ENCODE measurements at regions not wholly inside any gene's neighbourhood (a gene's known extent, or its start where the extent isn't known, plus 50 kb on each side); places are given as distances from the start of the nearest gene placed in this dataset.

GRCh38 chr9:90054810-90055209 is 450.0 kb downstream of the GADD45G start:
- H3K27me3 ChIP-seq (ENCODE audit: control insufficient read depth in 1 of 2, insufficient read depth in 2 of 2, low read length in 1 of 2), result no peaks in the 10 kb centered on the region
- ATAC-seq (ENCODE audit: low FRiP score) (no peak), DNase-seq (no peak)
- no peaks in the 10 kb centered on the region for H3K36me3 ChIP-seq (ENCODE audit: control insufficient read depth in 1 of 2, insufficient read depth in 2 of 2, low read length in 1 of 2)
- intact Hi-C loops (cut with DNase I), result no loop called here
- no peak overlapping the region for H3K4me3 ChIP-seq (ENCODE audit: low read length in 2 of 2)
- H3K9me3 ChIP-seq (ENCODE audit: control insufficient read depth, low read length), result no peaks in the 10 kb centered on the region
- no peak overlapping the region for H3K27ac ChIP-seq (ENCODE audit: low read depth in 1 of 2, low read length in 2 of 2)
- no peaks in the 10 kb centered on the region for H3K4me1 ChIP-seq (ENCODE audit: control insufficient read depth in 1 of 2, insufficient read depth in 2 of 2, low read length in 2 of 2)

- Histone ChIP-seq H3K36me3 (ENCODE audit: control insufficient read depth in 1 of 2, insufficient read depth in 2 of 2, low read length in 1 of 2) (no peaks in the 10 kb centered on the region), H3K4me1 (ENCODE audit: control insufficient read depth in 1 of 2, insufficient read depth in 2 of 2, low read length in 2 of 2) (no peaks in the 10 kb centered on the region), H3K9me3 (ENCODE audit: control insufficient read depth, low read length) (no peaks in the 10 kb centered on the region), H3K4me3 (ENCODE audit: low read length in 2 of 2) (no peak overlapping the region), H3K27ac (ENCODE audit: low read depth in 1 of 2, low read length in 2 of 2) (no peak overlapping the region), H3K27me3 (ENCODE audit: control insufficient read depth in 1 of 2, insufficient read depth in 2 of 2, low read length in 1 of 2) (no peaks in the 10 kb centered on the region)
- ATAC-seq (ENCODE audit: low FRiP score) (no peak), DNase-seq (no peak)
- 97 to 98% methylated on average over 3 of the region's 3 CpGs for WGBS, 2 donors
- intact Hi-C loops (cut with DNase I), result no loop called here
These were observed 450.4 kb downstream of the GADD45G start for GRCh38 chr9:90055226-90055625.

GRCh38 chr9:90057361-90057760 is 452.5 kb downstream of the GADD45G start:
- Histone ChIP-seq H3K27me3 (ENCODE audit: control insufficient read depth in 1 of 2, insufficient read depth in 2 of 2, low read length in 1 of 2) (no peaks in the 10 kb centered on the region), H3K27ac (ENCODE audit: low read depth in 1 of 2, low read length in 2 of 2) (no peak overlapping the region), H3K4me1 (ENCODE audit: control insufficient read depth in 1 of 2, insufficient read depth in 2 of 2, low read length in 2 of 2) (no peaks in the 10 kb centered on the region), H3K36me3 (ENCODE audit: control insufficient read depth in 1 of 2, insufficient read depth in 2 of 2, low read length in 1 of 2) (no peaks in the 10 kb centered on the region), H3K9me3 (ENCODE audit: control insufficient read depth, low read length) (no peaks in the 10 kb centered on the region), H3K4me3 (ENCODE audit: low read length in 2 of 2) (no peak overlapping the region)
- no peak for ATAC-seq (ENCODE audit: low FRiP score)
- WGBS, 2 donors, result 95 to 96% methylated on average over 3 of the region's 3 CpGs
- intact Hi-C loops (cut with DNase I), result no loop called here
- DNase-seq, result no peak

GRCh38 chr9:90058182-90058763 is 453.5 kb downstream of the GADD45G start:
- no peak overlapping the region for H3K27ac ChIP-seq (ENCODE audit: low read depth in 1 of 2, low read length in 2 of 2)
- no peaks in the 10 kb centered on the region for H3K27me3 ChIP-seq (ENCODE audit: control insufficient read depth in 1 of 2, insufficient read depth in 2 of 2, low read length in 1 of 2)
- ATAC-seq (ENCODE audit: low FRiP score) (no peak), DNase-seq (no peak)
- no peaks in the 10 kb centered on the region for H3K9me3 ChIP-seq (ENCODE audit: control insufficient read depth, low read length)
- H3K4me1 ChIP-seq (ENCODE audit: control insufficient read depth in 1 of 2, insufficient read depth in 2 of 2, low read length in 2 of 2), result no peaks in the 10 kb centered on the region
- intact Hi-C loops (cut with DNase I), result no loop called here
- H3K4me3 ChIP-seq (ENCODE audit: low read length in 2 of 2), result no peak overlapping the region
- WGBS, 2 donors, result 73 to 81% methylated on average over 6 of the region's 6 CpGs
- no peaks in the 10 kb centered on the region for H3K36me3 ChIP-seq (ENCODE audit: control insufficient read depth in 1 of 2, insufficient read depth in 2 of 2, low read length in 1 of 2)

GRCh38 chr9:90059436-90059835 is 454.6 kb downstream of the GADD45G start:
- Histone ChIP-seq H3K9me3 (ENCODE audit: control insufficient read depth, low read length) (peaks cover 1% of the 10 kb centered on the region), H3K27me3 (ENCODE audit: control insufficient read depth in 1 of 2, insufficient read depth in 2 of 2, low read length in 1 of 2) (no peaks in the 10 kb centered on the region), H3K27ac (ENCODE audit: low read depth in 1 of 2, low read length in 2 of 2) (no peak overlapping the region), H3K4me1 (ENCODE audit: control insufficient read depth in 1 of 2, insufficient read depth in 2 of 2, low read length in 2 of 2) (no peaks in the 10 kb centered on the region), H3K36me3 (ENCODE audit: control insufficient read depth in 1 of 2, insufficient read depth in 2 of 2, low read length in 1 of 2) (no peaks in the 10 kb centered on the region), H3K4me3 (ENCODE audit: low read length in 2 of 2) (no peak overlapping the region)
- 95 to 96% methylated on average over 8 of the region's 8 CpGs for WGBS, 2 donors
- intact Hi-C loops (cut with DNase I), result no loop called here
- ATAC-seq (ENCODE audit: low FRiP score) (no peak), DNase-seq (no peak)

GRCh38 chr9:90060256-90060655 is 455.4 kb downstream of the GADD45G start:
- no peaks in the 10 kb centered on the region for H3K36me3 ChIP-seq (ENCODE audit: control insufficient read depth in 1 of 2, insufficient read depth in 2 of 2, low read length in 1 of 2)
- H3K9me3 ChIP-seq (ENCODE audit: control insufficient read depth, low read length), result peaks cover 1% of the 10 kb centered on the region
- H3K27me3 ChIP-seq (ENCODE audit: control insufficient read depth in 1 of 2, insufficient read depth in 2 of 2, low read length in 1 of 2), result no peaks in the 10 kb centered on the region
- intact Hi-C loops (cut with DNase I), result no loop called here
- 88 to 92% methylated on average over 8 of the region's 8 CpGs for WGBS, 2 donors
- H3K27ac ChIP-seq (ENCODE audit: low read depth in 1 of 2, low read length in 2 of 2), result no peak overlapping the region
- H3K4me1 ChIP-seq (ENCODE audit: control insufficient read depth in 1 of 2, insufficient read depth in 2 of 2, low read length in 2 of 2), result no peaks in the 10 kb centered on the region
- DNase-seq (no peak), ATAC-seq (ENCODE audit: low FRiP score) (no peak)
- H3K4me3 ChIP-seq (ENCODE audit: low read length in 2 of 2), result no peak overlapping the region

- no peaks in the 10 kb centered on the region for H3K36me3 ChIP-seq (ENCODE audit: control insufficient read depth in 1 of 2, insufficient read depth in 2 of 2, low read length in 1 of 2)
- H3K27me3 ChIP-seq (ENCODE audit: control insufficient read depth in 1 of 2, insufficient read depth in 2 of 2, low read length in 1 of 2), result no peaks in the 10 kb centered on the region
- no peak overlapping the region for H3K4me3 ChIP-seq (ENCODE audit: low read length in 2 of 2)
- intact Hi-C loops (cut with DNase I), result no loop called here
- no peak overlapping the region for H3K27ac ChIP-seq (ENCODE audit: low read depth in 1 of 2, low read length in 2 of 2)
- WGBS, 2 donors, result 92 to 93% methylated on average over 1 of the region's 1 CpG
- no peaks in the 10 kb centered on the region for H3K4me1 ChIP-seq (ENCODE audit: control insufficient read depth in 1 of 2, insufficient read depth in 2 of 2, low read length in 2 of 2)
- no peak for ATAC-seq (ENCODE audit: low FRiP score)
- DNase-seq, result no peak
- peaks cover 1% of the 10 kb centered on the region for H3K9me3 ChIP-seq (ENCODE audit: control insufficient read depth, low read length)
These were observed 456.4 kb downstream of the GADD45G start for GRCh38 chr9:90061187-90061586.

GRCh38 chr9:90062982-90063381 is 458.2 kb downstream of the GADD45G start:
- Histone ChIP-seq H3K36me3 (ENCODE audit: control insufficient read depth in 1 of 2, insufficient read depth in 2 of 2, low read length in 1 of 2) (no peaks in the 10 kb centered on the region), H3K27ac (ENCODE audit: low read depth in 1 of 2, low read length in 2 of 2) (no peak overlapping the region), H3K4me3 (ENCODE audit: low read length in 2 of 2) (no peak overlapping the region), H3K4me1 (ENCODE audit: control insufficient read depth in 1 of 2, insufficient read depth in 2 of 2, low read length in 2 of 2) (no peaks in the 10 kb centered on the region), H3K27me3 (ENCODE audit: control insufficient read depth in 1 of 2, insufficient read depth in 2 of 2, low read length in 1 of 2) (no peaks in the 10 kb centered on the region), H3K9me3 (ENCODE audit: control insufficient read depth, low read length) (peaks cover 1% of the 10 kb centered on the region)
- DNase-seq, result no peak
- 82 to 92% methylated on average over 1 of the region's 1 CpG for WGBS, 2 donors
- intact Hi-C loops (cut with DNase I), result no loop called here
- no peak for ATAC-seq (ENCODE audit: low FRiP score)

GRCh38 chr9:90064248-90064647 is 459.4 kb downstream of the GADD45G start:
- ATAC-seq (ENCODE audit: low FRiP score) (no peak), DNase-seq (no peak)
- Histone ChIP-seq H3K27me3 (ENCODE audit: control insufficient read depth in 1 of 2, insufficient read depth in 2 of 2, low read length in 1 of 2) (no peaks in the 10 kb centered on the region), H3K27ac (ENCODE audit: low read depth in 1 of 2, low read length in 2 of 2) (no peak overlapping the region), H3K36me3 (ENCODE audit: control insufficient read depth in 1 of 2, insufficient read depth in 2 of 2, low read length in 1 of 2) (no peaks in the 10 kb centered on the region), H3K9me3 (ENCODE audit: control insufficient read depth, low read length) (peaks cover 1% of the 10 kb centered on the region), H3K4me1 (ENCODE audit: control insufficient read depth in 1 of 2, insufficient read depth in 2 of 2, low read length in 2 of 2) (no peaks in the 10 kb centered on the region), H3K4me3 (ENCODE audit: low read length in 2 of 2) (no peak overlapping the region)
- intact Hi-C loops (cut with DNase I), result no loop called here
- WGBS, 2 donors, result 67 to 75% methylated on average over 2 of the region's 2 CpGs
